ENCODE measurements at regions not wholly inside any gene's neighbourhood (a gene's known extent, or its start where the extent isn't known, plus 50 kb on each side); places are given as distances from the start of the nearest gene placed in this dataset.

GRCh38 chr20:52010541-52010940 is 181.0 kb downstream of the ZFP64 start:
- H2BK5ac ChIP-seq (ENCODE audit: low read depth, low read length) = no peak overlapping the region
- peak overlapping the region; percentile 37; the same call in 1 of the 2 replicates for H2AFZ ChIP-seq (ENCODE audit: low read length)
- peak overlapping the region; percentile 11 for H4K91ac ChIP-seq (replicated peaks; ENCODE audit: insufficient read length, low read length)
- H2BK12ac ChIP-seq (ENCODE audit: low read depth, low read length) = no peak overlapping the region
- H3K9me3 ChIP-seq (ENCODE audit: insufficient read depth in 2 of 2, low read depth in 1 of 2, low read length in 1 of 2) = no peaks in the 10 kb centered on the region
- no peak overlapping the region for H3K14ac ChIP-seq (ENCODE audit: insufficient read length)
- H3K79me1 ChIP-seq (ENCODE audit: low read depth, low read length) = no peaks in the 10 kb centered on the region
- no peak overlapping the region for H3K56ac ChIP-seq (replicated peaks; ENCODE audit: insufficient read length, low read depth, low read length)
- no peaks in the 10 kb centered on the region; the same call in 1 of the 2 replicates for H3K23me2 ChIP-seq (ENCODE audit: low read depth, low read length)
- FAIRE-seq = peak; percentile 74
- no peak overlapping the region for H2BK15ac ChIP-seq (ENCODE audit: low read length)
- ChIA-PET CTCF (ENCODE audit: partially characterized antibody) (interaction anchor here (0.7 to 1.1 kb wide), 2 partner anchors 16 to 211 kb away, joined by 4 to 6 read pairs; no protein-coding TSS in a partner anchor), POLR2A (ENCODE audit: partially characterized antibody) (interaction anchor here (1.4 kb wide), 1 partner anchor 211 kb away, joined by 5 read pairs; no protein-coding TSS in a partner anchor)
- peak overlapping the region; percentile 31 for H2BK120ac ChIP-seq (replicated peaks; ENCODE audit: low read depth, low read length)
- no peak overlapping the region for H3K4me3 ChIP-seq (ENCODE audit: extremely low read depth in 1 of 4, insufficient read depth in 2 of 4, low read depth in 3 of 4, low read length in 4 of 4)
- H4K20me1 ChIP-seq (replicated peaks in 1 of 2; ENCODE audit: control insufficient read depth in 1 of 2, insufficient read depth in 2 of 2, low read length in 2 of 2) = no peaks in the 10 kb centered on the region
- H3K79me2 ChIP-seq (ENCODE audit: control insufficient read depth in 1 of 2, insufficient read depth in 2 of 2, low read length in 2 of 2) = no peaks in the 10 kb centered on the region
- H3K27ac ChIP-seq (ENCODE audit: low read depth, low read length) = no peak overlapping the region
- peak overlapping the region; percentile 17; the same call in 1 of the 2 replicates for H2BK20ac ChIP-seq (ENCODE audit: low read length)
- H3K18ac ChIP-seq (ENCODE audit: extremely low read depth, low read length) = no peak overlapping the region
- peaks cover 0 to 12% (median 2%) of the 10 kb centered on the region in 4 experiments; a peak in 4 of 7 replicates for H3K4me1 ChIP-seq (replicated peaks in 1 of 4; ENCODE audit: control insufficient read depth in 3 of 4, insufficient read depth in 4 of 4, low read length in 3 of 4)
- DNase-seq (ENCODE audit: low read depth in 1 of 2, low spot score in 2 of 2) = no peak
- no peak overlapping the region for H2AK5ac ChIP-seq (ENCODE audit: low read depth, low read length)
- no peak overlapping the region for H3K23ac ChIP-seq (ENCODE audit: insufficient read length)
- no peaks in the 10 kb centered on the region for H3K27me3 ChIP-seq (replicated peaks in 1 of 4; ENCODE audit: control insufficient read depth in 3 of 4, extremely low read depth in 1 of 4, insufficient read depth in 3 of 4, low read length in 3 of 4)
- no peaks in the 10 kb centered on the region for H3K36me3 ChIP-seq (ENCODE audit: control insufficient read depth in 2 of 4, insufficient read depth in 4 of 4, low read length in 3 of 4)
- no peak overlapping the region for H3K4me2 ChIP-seq (ENCODE audit: insufficient read depth in 1 of 2, low read depth in 2 of 2, low read length in 2 of 2)
- TF ChIP-seq HDAC6 (IDR thresholded peaks at IDR 0.05; ENCODE audit: low read depth, low read length) (no peak), CTCF (IDR thresholded peaks at IDR 0.05; ENCODE audit: control extremely low read depth in 1 of 3, insufficient read depth in 1 of 3, low read depth in 1 of 3, low read length in 3 of 3) (peak in 1 of 3 experiments; percentile 15; a peak in 1 of 4 replicates), RAD21 (IDR thresholded peaks at IDR 0.05 in 1 of 2, conservative IDR thresholded peaks at IDR 0.05 in 1 of 2; ENCODE audit: low read depth in 2 of 2, low read length in 2 of 2) (peak; percentile 41 to 57; a peak in 3 of 4 replicates)
- peak overlapping the region; percentile 43 for H4K8ac ChIP-seq (ENCODE audit: extremely low read depth, insufficient read depth, low read length)
- no peak overlapping the region for H4K5ac ChIP-seq (ENCODE audit: insufficient read length, low read depth, low read length)
- H3K9ac ChIP-seq (replicated peaks in 1 of 4; ENCODE audit: extremely low read depth in 1 of 4, low read depth in 3 of 4, low read length in 3 of 4) = no peak overlapping the region; a peak in 1 of 7 replicates
- 69% methylated on average over 11 of the region's 11 CpGs; no CpG with 5 or more reads in 1 of the 2 experiments for WGBS, 2 experiments (ENCODE audit: extremely low coverage in 1 of 2, insufficient coverage in 1 of 2, insufficient read length in 1 of 2, insufficient replicate concordance in 2 of 2, low coverage in 1 of 2, low lambda C conversion rate in 2 of 2, missing lambda C conversion rate in 1 of 2)
- H3K4ac ChIP-seq (replicated peaks; ENCODE audit: insufficient read length, low read depth, low read length) = no peak overlapping the region

All from H1 (cell line).